ENCODE measurements at regions not wholly inside any gene's neighbourhood (a gene's known extent, or its start where the extent isn't known, plus 50 kb on each side); places are given as distances from the start of the nearest gene placed in this dataset.

- POLR2A ChIA-PET: no interaction called here
- H3K27me3 ChIP-seq (ENCODE audit: control insufficient read depth, insufficient read depth, low read length): no peaks in the 10 kb centered on the region
- intact Hi-C loops (cut with micrococcal nuclease; ENCODE audit: unreplicated experiment) (no loop called here), in situ Hi-C loops (cut with HindIII; ENCODE audit: low pct_unique_long_range_greater_than_20kb, low sequenced_read_pairs) (no loop called here)
- H3K4me1 ChIP-seq (ENCODE audit: control insufficient read depth, insufficient read depth, low read length): no peaks in the 10 kb centered on the region
- no TSS peak for BruUV-seq (replicated peaks)
- TF ChIP-seq TCF7L2 (IDR thresholded peaks at IDR 0.05; ENCODE audit: low read depth, low read length) (no peak), SIN3A (IDR thresholded peaks at IDR 0.05; ENCODE audit: borderline replicate concordance, insufficient read depth, low read depth, low read length) (no peak), POLR2AphosphoS5 (IDR thresholded peaks at IDR 0.05; ENCODE audit: low read depth, low read length) (no peak), CTCF (IDR thresholded peaks at IDR 0.05) (no peak)
- TF ChIP-seq, protein P1, sequence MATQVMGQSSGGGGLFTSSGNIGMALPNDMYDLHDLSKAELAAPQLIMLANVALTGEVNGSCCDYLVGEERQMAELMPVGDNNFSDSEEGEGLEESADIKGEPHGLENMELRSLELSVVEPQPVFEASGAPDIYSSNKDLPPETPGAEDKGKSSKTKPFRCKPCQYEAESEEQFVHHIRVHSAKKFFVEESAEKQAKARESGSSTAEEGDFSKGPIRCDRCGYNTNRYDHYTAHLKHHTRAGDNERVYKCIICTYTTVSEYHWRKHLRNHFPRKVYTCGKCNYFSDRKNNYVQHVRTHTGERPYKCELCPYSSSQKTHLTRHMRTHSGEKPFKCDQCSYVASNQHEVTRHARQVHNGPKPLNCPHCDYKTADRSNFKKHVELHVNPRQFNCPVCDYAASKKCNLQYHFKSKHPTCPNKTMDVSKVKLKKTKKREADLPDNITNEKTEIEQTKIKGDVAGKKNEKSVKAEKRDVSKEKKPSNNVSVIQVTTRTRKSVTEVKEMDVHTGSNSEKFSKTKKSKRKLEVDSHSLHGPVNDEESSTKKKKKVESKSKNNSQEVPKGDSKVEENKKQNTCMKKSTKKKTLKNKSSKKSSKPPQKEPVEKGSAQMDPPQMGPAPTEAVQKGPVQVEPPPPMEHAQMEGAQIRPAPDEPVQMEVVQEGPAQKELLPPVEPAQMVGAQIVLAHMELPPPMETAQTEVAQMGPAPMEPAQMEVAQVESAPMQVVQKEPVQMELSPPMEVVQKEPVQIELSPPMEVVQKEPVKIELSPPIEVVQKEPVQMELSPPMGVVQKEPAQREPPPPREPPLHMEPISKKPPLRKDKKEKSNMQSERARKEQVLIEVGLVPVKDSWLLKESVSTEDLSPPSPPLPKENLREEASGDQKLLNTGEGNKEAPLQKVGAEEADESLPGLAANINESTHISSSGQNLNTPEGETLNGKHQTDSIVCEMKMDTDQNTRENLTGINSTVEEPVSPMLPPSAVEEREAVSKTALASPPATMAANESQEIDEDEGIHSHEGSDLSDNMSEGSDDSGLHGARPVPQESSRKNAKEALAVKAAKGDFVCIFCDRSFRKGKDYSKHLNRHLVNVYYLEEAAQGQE (IDR thresholded peaks at IDR 0.05; ENCODE audit: insufficient read depth in 1 of 2, low read depth in 2 of 2, low read length in 1 of 2): no peak
- no peak overlapping the region for H3K27ac ChIP-seq (ENCODE audit: low read length)
- ATAC-seq: no peak
- H3K4me3 ChIP-seq (ENCODE audit: low read depth in 2 of 2, low read length in 2 of 2): no peak overlapping the region
- no peaks in the 10 kb centered on the region for H3K9me3 ChIP-seq (ENCODE audit: control insufficient read depth, insufficient read depth, low read depth, low read length)
- CTCF ChIA-PET: no interaction called here
- DNase-seq (ENCODE audit: low read depth, low spot score): no peak
- no peaks in the 10 kb centered on the region for H3K36me3 ChIP-seq (ENCODE audit: control insufficient read depth, insufficient read depth, low read length)
Observed at GRCh38 chr2:185152186-185152585, 553.9 kb downstream of the ZNF804A start.

DNA sequence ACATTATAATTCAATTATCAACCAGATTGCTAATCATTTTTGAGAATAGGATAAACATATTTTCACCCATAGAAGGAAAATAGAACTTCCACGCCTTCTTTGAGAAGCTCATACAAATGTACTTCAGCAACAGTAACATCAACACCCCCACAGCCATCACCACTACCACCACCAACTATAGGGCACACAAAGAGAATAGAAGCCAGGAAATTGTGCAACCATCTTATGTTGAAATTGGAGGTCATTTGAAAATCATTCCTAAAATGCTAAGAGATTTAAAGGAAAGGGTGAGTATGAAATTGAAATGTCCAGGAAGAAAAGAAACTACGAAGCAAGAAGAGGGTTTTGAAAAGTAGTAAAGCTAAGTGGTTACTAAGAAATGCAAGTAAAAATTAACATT, 563.4 kb downstream of the ZNF804A start:
- ChIA-PET POLR2A (no interaction called here), CTCF (no interaction called here)
- H3K4me3 ChIP-seq (ENCODE audit: low read depth in 2 of 2, low read length in 2 of 2): no peak overlapping the region
- intact Hi-C loops (cut with micrococcal nuclease; ENCODE audit: unreplicated experiment) (no loop called here), in situ Hi-C loops (cut with HindIII; ENCODE audit: low pct_unique_long_range_greater_than_20kb, low sequenced_read_pairs) (no loop called here)
- no peak overlapping the region for H3K27ac ChIP-seq (ENCODE audit: low read length)
- no TSS peak for BruUV-seq (replicated peaks)
- ATAC-seq (no peak), DNase-seq (ENCODE audit: low read depth, low spot score) (no peak)
- no peaks in the 10 kb centered on the region for H3K4me1 ChIP-seq (ENCODE audit: control insufficient read depth, insufficient read depth, low read length)
- H3K27me3 ChIP-seq (ENCODE audit: control insufficient read depth, insufficient read depth, low read length): no peaks in the 10 kb centered on the region
- no peak for TF ChIP-seq TCF7L2 (IDR thresholded peaks at IDR 0.05; ENCODE audit: low read depth, low read length)
- no peak for TF ChIP-seq CTCF (IDR thresholded peaks at IDR 0.05)
- no peak for TF ChIP-seq SIN3A (IDR thresholded peaks at IDR 0.05; ENCODE audit: borderline replicate concordance, insufficient read depth, low read depth, low read length)
- TF ChIP-seq POLR2AphosphoS5 (IDR thresholded peaks at IDR 0.05; ENCODE audit: low read depth, low read length): no peak
- TF ChIP-seq, protein P1 (IDR thresholded peaks at IDR 0.05; ENCODE audit: insufficient read depth in 1 of 2, low read depth in 2 of 2, low read length in 1 of 2): no peak
- H3K9me3 ChIP-seq (ENCODE audit: control insufficient read depth, insufficient read depth, low read depth, low read length): no peaks in the 10 kb centered on the region; the same call in 1 of the 2 replicates
- no peaks in the 10 kb centered on the region for H3K36me3 ChIP-seq (ENCODE audit: control insufficient read depth, insufficient read depth, low read length)

Measured in Panc1 (cell line).